NOMO-1 treated with dmso at 0.1 percent for 144 hours (cell line): ENCODE measurements at regions not wholly inside any gene's neighbourhood (a gene's known extent, or its start where the extent isn't known, plus 50 kb on each side); places are given as distances from the start of the nearest gene placed in this dataset.

Experiments used
- DNase-seq: peaks from one replicate; lab custom pipeline; 2025; ENCODE audit not compliant: unreplicated experiment; lab: John Stamatoyannopoulos, UW

DNA sequence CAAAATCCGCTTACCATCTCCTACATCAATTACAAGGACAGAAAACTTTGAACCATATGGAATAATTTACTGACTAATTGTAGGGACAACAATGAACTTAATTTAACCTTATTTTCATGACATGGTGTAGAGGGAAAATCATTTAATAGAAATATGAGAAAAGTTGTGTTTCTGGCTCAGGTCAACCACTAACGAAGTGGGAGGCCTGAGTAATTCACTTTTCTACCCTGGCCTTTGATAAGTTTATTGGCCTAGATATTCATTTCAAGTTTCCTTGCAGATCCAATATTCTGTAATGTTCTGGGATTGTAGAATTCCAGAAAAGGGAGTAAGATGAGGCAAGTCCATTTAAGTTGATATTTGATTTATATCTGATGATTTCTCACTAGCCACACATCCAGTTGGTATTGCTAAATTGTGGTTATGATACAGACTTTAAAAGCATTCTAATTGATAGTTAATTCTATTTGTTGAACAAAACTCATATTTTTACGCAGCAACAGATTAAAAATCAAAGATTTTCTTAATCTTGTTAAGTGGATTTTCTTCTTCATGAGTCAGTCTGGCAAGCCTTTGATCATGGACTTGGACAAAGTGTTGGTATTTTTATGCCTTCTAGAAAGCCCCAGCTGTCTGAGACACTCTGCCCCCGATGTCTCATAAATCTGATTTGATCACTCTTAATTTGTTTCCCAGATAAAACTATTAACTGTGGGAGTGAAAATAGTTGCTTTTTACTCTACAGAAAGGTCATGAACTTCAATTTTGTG is 336.5 kb downstream of the TMEM135 start:
- DNase-seq, result no peak
